WTC11 (cell line): ENCODE measurements at regions not wholly inside any gene's neighbourhood (a gene's known extent, or its start where the extent isn't known, plus 50 kb on each side); places are given as distances from the start of the nearest gene placed in this dataset.

Experiments used
- ATAC-seq: fragments of 200-7000 bp; cut with Tn5 transposase; 2 replicates; pipeline ENCODE4 v1.10.0; 2021; ENCODE audit warnings: mild to moderate bottlenecking, moderate library complexity
- CTCF ChIA-PET: fragments of 300-600 bp; sonication (Branson Sonifier 250); formaldehyde crosslinking; loops from one replicate; lab custom pipeline; 2021; ENCODE audit warnings: antibody characterized with exemption; lab: Charles Lee
- POLR2A ChIA-PET: fragments of 350-600 bp; sonication (Branson Sonifier 250); formaldehyde crosslinking; loops from one replicate; lab custom pipeline; 2021; ENCODE audit warnings: antibody characterized with exemption; lab: Charles Lee
- DNase-seq: peaks from one replicate; pipeline ENCODE4 v3.0.0; 2021; ENCODE audit warnings: low spot score
- H3K27ac Mint-ChIP-seq: 2 replicates; pipeline ENCODE4 v1.8.0; 2021; ENCODE audit warnings: mixed read lengths
- H3K27me3 Mint-ChIP-seq: 2 replicates; pipeline ENCODE4 v1.8.0; 2021; ENCODE audit warnings: low read depth, mild to moderate bottlenecking, moderate library complexity, mixed read lengths
- H3K36me3 Mint-ChIP-seq: 2 replicates; pipeline ENCODE4 v1.8.0; 2021; ENCODE audit warnings: mixed read lengths
- H3K4me1 Mint-ChIP-seq: 2 replicates; pipeline ENCODE4 v1.8.0; 2022; ENCODE audit warnings: mixed read lengths
- H3K4me3 Mint-ChIP-seq: 2 replicates; pipeline ENCODE4 v1.8.0; 2021; ENCODE audit warnings: mild to moderate bottlenecking, moderate library complexity, mixed read lengths
- H3K9me3 Mint-ChIP-seq: 2 replicates; pipeline ENCODE4 v1.8.0; 2021; ENCODE audit warnings: mixed read lengths
- CREB1 ChIP-seq: sonication (generic); formaldehyde crosslinking; IDR thresholded peaks from 2 replicates; pipeline ENCODE4 v1.8.0; 2023; ENCODE audit warnings: mild to moderate bottlenecking, missing genetic modification reagents
- EMX1 ChIP-seq: fragments of 250-450 bp; sonication (Bioruptor Pico); IDR thresholded peaks from 2 replicates; pipeline ENCODE4 v1.8.0; 2021; ENCODE audit warnings: mild to moderate bottlenecking
- GRHL2 ChIP-seq: fragments of 250-450 bp; sonication (Bioruptor Pico); IDR thresholded peaks from 2 replicates; pipeline ENCODE4 v1.8.0; 2022; ENCODE audit warnings: mild to moderate bottlenecking, moderate library complexity; ENCODE audit not compliant: insufficient replicate concordance, severe bottlenecking
- IRF2 ChIP-seq: sonication (generic); formaldehyde crosslinking; IDR thresholded peaks from 2 replicates; pipeline ENCODE4 v1.8.0; 2022; ENCODE audit warnings: low read depth, missing genetic modification reagents, borderline replicate concordance
- JAZF1 ChIP-seq: fragments of 250-450 bp; sonication (Bioruptor Pico); IDR thresholded peaks from 2 replicates; pipeline ENCODE4 v1.9.0; 2021; ENCODE audit warnings: moderate library complexity, mild to moderate bottlenecking, inconsistent platforms
- KAT7 ChIP-seq: sonication (generic); formaldehyde crosslinking; IDR thresholded peaks from 2 replicates; pipeline ENCODE4 v1.8.1; 2023; ENCODE audit warnings: missing genetic modification reagents, mild to moderate bottlenecking, borderline replicate concordance
- MXD4 ChIP-seq: fragments of 250-450 bp; sonication (Bioruptor Pico); IDR thresholded peaks from 2 replicates; pipeline ENCODE4 v1.8.0; 2021; ENCODE audit warnings: mild to moderate bottlenecking, moderate library complexity, borderline replicate concordance
- NFYB ChIP-seq: sonication (generic); formaldehyde crosslinking; conservative IDR thresholded peaks from 2 replicates; pipeline ENCODE4 v1.8.0; 2022; ENCODE audit warnings: low read depth, missing genetic modification reagents
- NR1H2 ChIP-seq: sonication (generic); formaldehyde crosslinking; IDR thresholded peaks from 2 replicates; pipeline ENCODE4 v1.9.0; 2021; ENCODE audit warnings: mild to moderate bottlenecking, moderate library complexity, missing genetic modification reagents
- NR2C2 ChIP-seq: sonication (generic); formaldehyde crosslinking; IDR thresholded peaks from 2 replicates; pipeline ENCODE4 v1.8.0; 2022; ENCODE audit warnings: mild to moderate bottlenecking, missing genetic modification reagents
- PRRX2 ChIP-seq: fragments of 250-450 bp; sonication (Bioruptor Pico); IDR thresholded peaks from 2 replicates; pipeline ENCODE4 v1.8.0; 2021; ENCODE audit warnings: mild to moderate bottlenecking
- RORB ChIP-seq: fragments of 250-450 bp; sonication (Bioruptor Pico); IDR thresholded peaks from 2 replicates; pipeline ENCODE4 v1.9.0; 2021; ENCODE audit warnings: mild to moderate bottlenecking
- TCF7 ChIP-seq: sonication (generic); formaldehyde crosslinking; IDR thresholded peaks from 2 replicates; pipeline ENCODE4 v1.8.0; 2022; ENCODE audit warnings: mild to moderate bottlenecking, low read depth, missing genetic modification reagents, moderate library complexity
- TEAD4 ChIP-seq: sonication (generic); formaldehyde crosslinking; IDR thresholded peaks from 2 replicates; pipeline ENCODE4 v1.8.0; 2022; ENCODE audit warnings: mild to moderate bottlenecking, missing genetic modification reagents
- ZBTB21 ChIP-seq: sonication (generic); formaldehyde crosslinking; IDR thresholded peaks from 2 replicates; pipeline ENCODE4 v1.8.1; 2023; ENCODE audit warnings: mild to moderate bottlenecking, missing genetic modification reagents, borderline replicate concordance
- ZNF396 ChIP-seq: fragments of 250-450 bp; sonication (Bioruptor Pico); IDR thresholded peaks from 2 replicates; pipeline ENCODE4 v1.8.0; 2021; ENCODE audit warnings: mild to moderate bottlenecking, moderate library complexity, borderline replicate concordance
- TF ChIP-seq, protein P1 (sequence below): fragments of 200-600 bp; IDR thresholded peaks from 2 replicates; pipeline ENCODE4 v1.8.0; 2022; ENCODE audit warnings: antibody characterized with exemption
- TF ChIP-seq, protein P2 (sequence below): fragments of 250-450 bp; sonication (Bioruptor Pico); IDR thresholded peaks from 2 replicates; pipeline ENCODE4 v2.1.2; 2022; ENCODE audit warnings: mild to moderate bottlenecking, moderate library complexity
- TF ChIP-seq, protein P3 (sequence below): fragments of 250-450 bp; sonication (Bioruptor Pico); IDR thresholded peaks from 2 replicates; pipeline ENCODE4 v1.9.0; 2021; ENCODE audit warnings: mild to moderate bottlenecking, borderline replicate concordance
- TF ChIP-seq, protein P4 (sequence below): sonication (generic); formaldehyde crosslinking; IDR thresholded peaks from 2 replicates; pipeline ENCODE4 v1.8.1; 2023; ENCODE audit warnings: mild to moderate bottlenecking, missing genetic modification reagents, moderate library complexity
- TF ChIP-seq, protein P5 (sequence below): sonication (generic); formaldehyde crosslinking; conservative IDR thresholded peaks from 2 replicates; pipeline ENCODE4 v1.8.1; 2023; ENCODE audit warnings: mild to moderate bottlenecking, low read depth, missing genetic modification reagents, moderate library complexity
- TF ChIP-seq, protein P6 (sequence below): sonication (generic); formaldehyde crosslinking; IDR thresholded peaks from 2 replicates; pipeline ENCODE4 v1.8.0; 2022; ENCODE audit warnings: mild to moderate bottlenecking, missing genetic modification reagents

DNA sequence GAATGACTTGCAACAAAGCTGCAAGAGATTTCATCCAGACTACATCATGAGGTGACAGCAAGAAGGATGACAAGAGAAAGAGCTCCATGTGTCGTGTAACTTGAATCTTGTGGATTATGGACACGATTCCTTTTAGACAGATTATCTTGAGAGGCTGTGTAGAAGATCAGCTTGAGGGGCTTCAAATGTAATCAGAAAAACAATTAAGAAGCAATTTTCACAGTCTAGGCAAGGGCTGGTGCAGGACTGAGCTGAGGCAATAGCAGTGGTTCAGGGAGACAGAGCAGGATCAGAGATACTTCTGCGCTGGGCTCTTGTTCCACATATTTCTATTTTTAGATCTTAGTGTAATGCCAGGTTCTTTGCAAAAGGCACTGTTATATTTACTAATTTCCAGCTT lies 253.0 kb upstream of the COBL start (continued):
- TF ChIP-seq TCF7, result no peak

DNA sequence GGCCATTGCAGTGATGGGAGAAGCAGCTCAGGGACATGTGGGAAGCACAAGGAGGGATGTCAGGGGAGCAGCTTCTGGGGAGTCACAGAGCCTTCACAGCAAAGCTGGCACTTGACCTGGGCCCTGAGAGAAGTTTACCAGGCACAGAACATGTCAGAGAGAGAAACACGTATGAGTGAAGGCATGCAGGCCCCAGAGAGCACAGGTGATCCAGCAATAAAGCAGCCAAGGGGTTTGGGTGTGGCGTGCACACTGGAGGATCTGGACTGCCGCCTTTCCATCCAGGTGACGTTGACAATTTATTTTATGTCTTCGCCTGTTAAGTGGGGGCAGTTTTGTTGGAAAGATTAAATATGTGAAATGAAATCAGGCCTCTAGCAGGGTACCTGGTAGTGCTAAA lies 252.6 kb upstream of the COBL start:
- no peaks in the 10 kb centered on the region for H3K27me3 Mint-ChIP-seq
- DNase-seq, result no peak
- POLR2A ChIA-PET, result no interaction called here
- no peak for ATAC-seq
- peaks cover 3% of the 10 kb centered on the region; the same call in 1 of the 2 replicates for H3K36me3 Mint-ChIP-seq
- H3K9me3 Mint-ChIP-seq, result peaks cover 15% of the 10 kb centered on the region
- CTCF ChIA-PET, result no interaction called here
- peaks cover 12% of the 10 kb centered on the region for H3K4me1 Mint-ChIP-seq
- H3K4me3 Mint-ChIP-seq, result no peak overlapping the region
- H3K27ac Mint-ChIP-seq, result no peak overlapping the region
- TF ChIP-seq NR1H2 (CRISPR knock-in tag) (no peak), NFYB (CRISPR knock-in tag) (no peak), ZBTB21 (CRISPR knock-in tag) (no peak), NR2C2 (CRISPR knock-in tag) (no peak)
- TF ChIP-seq, protein P1, sequence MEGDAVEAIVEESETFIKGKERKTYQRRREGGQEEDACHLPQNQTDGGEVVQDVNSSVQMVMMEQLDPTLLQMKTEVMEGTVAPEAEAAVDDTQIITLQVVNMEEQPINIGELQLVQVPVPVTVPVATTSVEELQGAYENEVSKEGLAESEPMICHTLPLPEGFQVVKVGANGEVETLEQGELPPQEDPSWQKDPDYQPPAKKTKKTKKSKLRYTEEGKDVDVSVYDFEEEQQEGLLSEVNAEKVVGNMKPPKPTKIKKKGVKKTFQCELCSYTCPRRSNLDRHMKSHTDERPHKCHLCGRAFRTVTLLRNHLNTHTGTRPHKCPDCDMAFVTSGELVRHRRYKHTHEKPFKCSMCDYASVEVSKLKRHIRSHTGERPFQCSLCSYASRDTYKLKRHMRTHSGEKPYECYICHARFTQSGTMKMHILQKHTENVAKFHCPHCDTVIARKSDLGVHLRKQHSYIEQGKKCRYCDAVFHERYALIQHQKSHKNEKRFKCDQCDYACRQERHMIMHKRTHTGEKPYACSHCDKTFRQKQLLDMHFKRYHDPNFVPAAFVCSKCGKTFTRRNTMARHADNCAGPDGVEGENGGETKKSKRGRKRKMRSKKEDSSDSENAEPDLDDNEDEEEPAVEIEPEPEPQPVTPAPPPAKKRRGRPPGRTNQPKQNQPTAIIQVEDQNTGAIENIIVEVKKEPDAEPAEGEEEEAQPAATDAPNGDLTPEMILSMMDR, result no peak
- TF ChIP-seq, protein P2, sequence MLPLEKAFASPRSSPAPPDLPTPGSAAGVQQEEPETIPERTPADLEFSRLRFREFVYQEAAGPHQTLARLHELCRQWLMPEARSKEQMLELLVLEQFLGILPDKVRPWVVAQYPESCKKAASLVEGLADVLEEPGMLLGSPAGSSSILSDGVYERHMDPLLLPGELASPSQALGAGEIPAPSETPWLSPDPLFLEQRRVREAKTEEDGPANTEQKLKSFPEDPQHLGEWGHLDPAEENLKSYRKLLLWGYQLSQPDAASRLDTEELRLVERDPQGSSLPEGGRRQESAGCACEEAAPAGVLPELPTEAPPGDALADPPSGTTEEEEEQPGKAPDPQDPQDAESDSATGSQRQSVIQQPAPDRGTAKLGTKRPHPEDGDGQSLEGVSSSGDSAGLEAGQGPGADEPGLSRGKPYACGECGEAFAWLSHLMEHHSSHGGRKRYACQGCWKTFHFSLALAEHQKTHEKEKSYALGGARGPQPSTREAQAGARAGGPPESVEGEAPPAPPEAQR (CRISPR knock-in tag), result no peak
- TF ChIP-seq, protein P3, sequence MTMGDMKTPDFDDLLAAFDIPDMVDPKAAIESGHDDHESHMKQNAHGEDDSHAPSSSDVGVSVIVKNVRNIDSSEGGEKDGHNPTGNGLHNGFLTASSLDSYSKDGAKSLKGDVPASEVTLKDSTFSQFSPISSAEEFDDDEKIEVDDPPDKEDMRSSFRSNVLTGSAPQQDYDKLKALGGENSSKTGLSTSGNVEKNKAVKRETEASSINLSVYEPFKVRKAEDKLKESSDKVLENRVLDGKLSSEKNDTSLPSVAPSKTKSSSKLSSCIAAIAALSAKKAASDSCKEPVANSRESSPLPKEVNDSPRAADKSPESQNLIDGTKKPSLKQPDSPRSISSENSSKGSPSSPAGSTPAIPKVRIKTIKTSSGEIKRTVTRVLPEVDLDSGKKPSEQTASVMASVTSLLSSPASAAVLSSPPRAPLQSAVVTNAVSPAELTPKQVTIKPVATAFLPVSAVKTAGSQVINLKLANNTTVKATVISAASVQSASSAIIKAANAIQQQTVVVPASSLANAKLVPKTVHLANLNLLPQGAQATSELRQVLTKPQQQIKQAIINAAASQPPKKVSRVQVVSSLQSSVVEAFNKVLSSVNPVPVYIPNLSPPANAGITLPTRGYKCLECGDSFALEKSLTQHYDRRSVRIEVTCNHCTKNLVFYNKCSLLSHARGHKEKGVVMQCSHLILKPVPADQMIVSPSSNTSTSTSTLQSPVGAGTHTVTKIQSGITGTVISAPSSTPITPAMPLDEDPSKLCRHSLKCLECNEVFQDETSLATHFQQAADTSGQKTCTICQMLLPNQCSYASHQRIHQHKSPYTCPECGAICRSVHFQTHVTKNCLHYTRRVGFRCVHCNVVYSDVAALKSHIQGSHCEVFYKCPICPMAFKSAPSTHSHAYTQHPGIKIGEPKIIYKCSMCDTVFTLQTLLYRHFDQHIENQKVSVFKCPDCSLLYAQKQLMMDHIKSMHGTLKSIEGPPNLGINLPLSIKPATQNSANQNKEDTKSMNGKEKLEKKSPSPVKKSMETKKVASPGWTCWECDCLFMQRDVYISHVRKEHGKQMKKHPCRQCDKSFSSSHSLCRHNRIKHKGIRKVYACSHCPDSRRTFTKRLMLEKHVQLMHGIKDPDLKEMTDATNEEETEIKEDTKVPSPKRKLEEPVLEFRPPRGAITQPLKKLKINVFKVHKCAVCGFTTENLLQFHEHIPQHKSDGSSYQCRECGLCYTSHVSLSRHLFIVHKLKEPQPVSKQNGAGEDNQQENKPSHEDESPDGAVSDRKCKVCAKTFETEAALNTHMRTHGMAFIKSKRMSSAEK (CRISPR knock-in tag), result no peak

DNA sequence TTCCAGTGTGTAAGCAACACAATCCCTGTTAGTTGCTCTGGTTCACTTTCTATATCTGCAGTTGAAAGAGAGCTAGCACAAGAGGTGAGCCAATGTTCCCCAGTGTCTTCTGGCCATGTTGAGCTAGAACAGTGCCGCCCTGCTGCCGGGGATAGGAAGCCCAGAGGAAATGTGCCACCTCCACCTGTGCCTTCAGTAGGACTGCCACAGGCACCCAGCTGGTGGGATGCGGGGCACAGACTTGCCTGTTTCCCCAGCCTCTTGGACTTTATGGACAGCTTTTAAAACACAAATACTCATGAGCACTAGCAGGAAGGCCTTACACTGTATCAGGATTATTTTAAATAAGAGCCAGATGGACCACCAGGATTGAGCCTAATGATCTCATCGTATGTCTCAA lies 234.5 kb upstream of the COBL start:
- no peak overlapping the region for H3K27ac Mint-ChIP-seq
- DNase-seq (no peak), ATAC-seq (no peak)
- CTCF ChIA-PET, result no interaction called here
- peaks cover 7% of the 10 kb centered on the region for H3K27me3 Mint-ChIP-seq
- no peaks in the 10 kb centered on the region; the same call in 1 of the 2 replicates for H3K36me3 Mint-ChIP-seq
- H3K4me3 Mint-ChIP-seq, result no peak overlapping the region
- TF ChIP-seq RORB (no peak), IRF2 (no peak), TEAD4 (CRISPR knock-in tag) (no peak), TCF7 (no peak), EMX1 (CRISPR knock-in tag) (no peak), NFYB (CRISPR knock-in tag) (no peak), ZNF396 (CRISPR knock-in tag) (no peak), CREB1 (CRISPR knock-in tag) (no peak), PRRX2 (CRISPR knock-in tag) (no peak), MXD4 (no peak), JAZF1 (CRISPR knock-in tag) (no peak), KAT7 (CRISPR knock-in tag) (no peak), GRHL2 (CRISPR knock-in tag) (no peak)
- TF ChIP-seq, protein P4, sequence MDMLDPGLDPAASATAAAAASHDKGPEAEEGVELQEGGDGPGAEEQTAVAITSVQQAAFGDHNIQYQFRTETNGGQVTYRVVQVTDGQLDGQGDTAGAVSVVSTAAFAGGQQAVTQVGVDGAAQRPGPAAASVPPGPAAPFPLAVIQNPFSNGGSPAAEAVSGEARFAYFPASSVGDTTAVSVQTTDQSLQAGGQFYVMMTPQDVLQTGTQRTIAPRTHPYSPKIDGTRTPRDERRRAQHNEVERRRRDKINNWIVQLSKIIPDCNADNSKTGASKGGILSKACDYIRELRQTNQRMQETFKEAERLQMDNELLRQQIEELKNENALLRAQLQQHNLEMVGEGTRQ (CRISPR knock-in tag), result no peak
- TF ChIP-seq, protein P5, sequence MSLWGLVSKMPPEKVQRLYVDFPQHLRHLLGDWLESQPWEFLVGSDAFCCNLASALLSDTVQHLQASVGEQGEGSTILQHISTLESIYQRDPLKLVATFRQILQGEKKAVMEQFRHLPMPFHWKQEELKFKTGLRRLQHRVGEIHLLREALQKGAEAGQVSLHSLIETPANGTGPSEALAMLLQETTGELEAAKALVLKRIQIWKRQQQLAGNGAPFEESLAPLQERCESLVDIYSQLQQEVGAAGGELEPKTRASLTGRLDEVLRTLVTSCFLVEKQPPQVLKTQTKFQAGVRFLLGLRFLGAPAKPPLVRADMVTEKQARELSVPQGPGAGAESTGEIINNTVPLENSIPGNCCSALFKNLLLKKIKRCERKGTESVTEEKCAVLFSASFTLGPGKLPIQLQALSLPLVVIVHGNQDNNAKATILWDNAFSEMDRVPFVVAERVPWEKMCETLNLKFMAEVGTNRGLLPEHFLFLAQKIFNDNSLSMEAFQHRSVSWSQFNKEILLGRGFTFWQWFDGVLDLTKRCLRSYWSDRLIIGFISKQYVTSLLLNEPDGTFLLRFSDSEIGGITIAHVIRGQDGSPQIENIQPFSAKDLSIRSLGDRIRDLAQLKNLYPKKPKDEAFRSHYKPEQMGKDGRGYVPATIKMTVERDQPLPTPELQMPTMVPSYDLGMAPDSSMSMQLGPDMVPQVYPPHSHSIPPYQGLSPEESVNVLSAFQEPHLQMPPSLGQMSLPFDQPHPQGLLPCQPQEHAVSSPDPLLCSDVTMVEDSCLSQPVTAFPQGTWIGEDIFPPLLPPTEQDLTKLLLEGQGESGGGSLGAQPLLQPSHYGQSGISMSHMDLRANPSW (CRISPR knock-in tag), result no peak
- TF ChIP-seq, protein P6, sequence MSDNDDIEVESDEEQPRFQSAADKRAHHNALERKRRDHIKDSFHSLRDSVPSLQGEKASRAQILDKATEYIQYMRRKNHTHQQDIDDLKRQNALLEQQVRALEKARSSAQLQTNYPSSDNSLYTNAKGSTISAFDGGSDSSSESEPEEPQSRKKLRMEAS (CRISPR knock-in tag), result no peak
- POLR2A ChIA-PET, result no interaction called here
- peaks cover 54% of the 10 kb centered on the region for H3K9me3 Mint-ChIP-seq
- H3K4me1 Mint-ChIP-seq, result no peaks in the 10 kb centered on the region
